ENCODE measurements at regions not wholly inside any gene's neighbourhood (a gene's known extent, or its start where the extent isn't known, plus 50 kb on each side); places are given as distances from the start of the nearest gene placed in this dataset.

GRCh38 chr3:177424521-177424920 is 227.2 kb upstream of the TBL1XR1 start:
- DNase-seq (ENCODE audit: low read depth), result no peak
- H3K4me3 ChIP-seq (ENCODE audit: low read length), result no peak overlapping the region
- TF ChIP-seq CTCF (conservative IDR thresholded peaks at IDR 0.05; ENCODE audit: low read length), result no peak

- TF ChIP-seq CTCF (conservative IDR thresholded peaks at IDR 0.05; ENCODE audit: low read length), result no peak
- no peak overlapping the region for H3K4me3 ChIP-seq (ENCODE audit: low read length)
- DNase-seq (ENCODE audit: low read depth), result no peak
Measured at GRCh38 chr3:177425042-177425441, 227.8 kb upstream of the TBL1XR1 start.

GRCh38 chr3:177426106-177426877 is 229.0 kb upstream of the TBL1XR1 start:
- DNase-seq (ENCODE audit: low read depth), result peak; percentile 86
- H3K4me3 ChIP-seq (ENCODE audit: low read length), result no peak overlapping the region
- no peak for TF ChIP-seq CTCF (conservative IDR thresholded peaks at IDR 0.05; ENCODE audit: low read length)

- TF ChIP-seq CTCF (conservative IDR thresholded peaks at IDR 0.05; ENCODE audit: low read length), result no peak
- no peak for DNase-seq (ENCODE audit: low read depth)
- H3K4me3 ChIP-seq (ENCODE audit: low read length), result no peak overlapping the region
Measured at GRCh38 chr3:177426878-177427495, 229.7 kb upstream of the TBL1XR1 start.

DNA sequence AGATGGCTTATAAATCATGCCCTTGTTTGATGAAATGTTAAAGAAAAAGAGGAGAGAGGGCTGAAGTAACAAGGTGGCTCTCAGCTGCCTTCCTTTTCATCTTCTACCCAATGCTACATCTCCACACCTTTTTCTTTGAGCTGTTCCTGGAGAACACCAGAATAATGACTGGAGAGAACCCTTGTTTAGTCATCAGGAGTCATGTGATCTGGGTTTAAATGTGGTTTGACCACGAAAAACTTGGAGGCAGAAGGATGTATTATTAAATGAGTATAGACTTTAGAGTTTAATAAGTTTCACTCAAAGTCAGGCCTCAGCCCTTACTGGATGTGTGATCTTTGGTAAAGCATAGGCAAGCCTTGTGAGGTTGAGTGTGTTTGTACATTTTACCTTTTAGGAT is 230.3 kb upstream of the TBL1XR1 start:
- H3K4me3 ChIP-seq (ENCODE audit: low read length), result no peak overlapping the region
- TF ChIP-seq CTCF (conservative IDR thresholded peaks at IDR 0.05; ENCODE audit: low read length), result no peak
- peak; percentile 56 for DNase-seq (ENCODE audit: low read depth)

DNA sequence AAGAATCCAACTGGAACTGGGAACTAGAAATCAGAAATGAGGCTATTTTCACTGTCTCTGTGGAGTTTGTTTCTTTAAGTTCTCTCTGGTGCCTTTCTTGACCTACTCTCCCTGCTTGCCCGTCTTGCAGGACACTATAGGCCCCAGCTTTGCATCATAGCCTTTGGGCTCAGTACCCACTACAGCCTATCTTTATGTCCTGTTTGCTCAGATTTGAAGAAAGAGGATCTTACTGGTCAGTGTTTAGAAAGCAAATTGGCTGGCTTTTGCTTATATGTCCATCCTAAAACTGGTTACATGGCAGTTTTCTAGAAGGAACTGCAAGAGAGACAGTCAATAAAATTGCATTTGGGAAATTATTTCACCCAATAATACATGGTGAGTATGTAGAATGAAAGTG is 231.8 kb upstream of the TBL1XR1 start:
- no peak for TF ChIP-seq CTCF (conservative IDR thresholded peaks at IDR 0.05; ENCODE audit: low read length)
- H3K4me3 ChIP-seq (ENCODE audit: low read length), result no peak overlapping the region
- DNase-seq (ENCODE audit: low read depth), result no peak

DNA sequence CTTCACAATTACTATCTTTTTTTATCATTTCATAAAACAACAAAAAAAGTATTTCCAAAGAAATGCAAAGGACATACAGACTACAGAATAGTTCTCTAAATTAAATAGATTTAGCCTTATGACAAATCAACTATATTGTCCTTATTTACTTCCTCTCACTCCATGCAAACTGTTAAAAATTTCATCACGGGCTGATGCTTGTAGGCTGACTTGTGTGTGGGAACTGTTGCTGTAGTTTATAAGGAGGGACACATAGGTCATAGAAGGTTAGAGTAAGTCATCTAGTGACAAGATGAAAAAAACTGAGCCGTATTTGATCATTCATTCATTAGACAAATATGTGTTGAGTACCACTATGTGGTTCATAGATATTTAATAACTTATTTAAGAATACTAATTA is 232.5 kb upstream of the TBL1XR1 start:
- TF ChIP-seq CTCF (conservative IDR thresholded peaks at IDR 0.05; ENCODE audit: low read length), result no peak
- H3K4me3 ChIP-seq (ENCODE audit: low read length), result no peak overlapping the region
- no peak for DNase-seq (ENCODE audit: low read depth)

All from AG10803 (cell line).